ENCODE measurements at regions not wholly inside any gene's neighbourhood (a gene's known extent, or its start where the extent isn't known, plus 50 kb on each side); places are given as distances from the start of the nearest gene placed in this dataset.

- no peak for DNase-seq
Measured at GRCh38 chr5:7315118-7315517, 80.8 kb upstream of the ADCY2 start.

GRCh38 chr5:7317751-7318150 lies 78.2 kb upstream of the ADCY2 start:
- no peak for DNase-seq

DNA sequence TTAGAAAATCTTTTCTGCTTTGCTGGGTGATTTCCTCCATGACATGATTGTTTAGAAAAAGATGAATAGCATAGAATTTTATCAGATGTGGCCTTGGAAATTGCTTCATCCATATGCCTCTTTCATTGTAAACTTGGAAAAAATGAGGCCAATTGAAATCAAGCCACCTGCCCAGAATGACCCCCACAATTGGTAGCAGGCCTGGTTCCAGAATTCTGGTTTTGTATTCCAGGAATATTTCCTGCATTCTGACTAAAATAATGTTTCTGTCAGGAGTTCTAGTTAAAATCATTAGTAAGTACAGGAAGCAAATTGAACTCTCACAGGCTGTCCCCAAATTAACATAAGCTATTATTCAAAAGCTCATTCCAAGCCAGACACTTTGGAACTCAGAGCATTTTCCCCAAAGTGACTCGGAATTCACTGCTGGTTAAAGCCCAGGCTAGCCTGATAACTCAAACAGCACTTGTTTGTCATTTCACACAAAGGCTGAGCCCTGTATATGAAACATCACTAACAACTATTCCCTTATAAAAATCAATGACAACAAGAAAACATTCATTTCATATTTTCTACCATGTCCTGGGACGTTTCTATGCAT lies 75.1 kb upstream of the ADCY2 start:
- no peak for DNase-seq

DNA sequence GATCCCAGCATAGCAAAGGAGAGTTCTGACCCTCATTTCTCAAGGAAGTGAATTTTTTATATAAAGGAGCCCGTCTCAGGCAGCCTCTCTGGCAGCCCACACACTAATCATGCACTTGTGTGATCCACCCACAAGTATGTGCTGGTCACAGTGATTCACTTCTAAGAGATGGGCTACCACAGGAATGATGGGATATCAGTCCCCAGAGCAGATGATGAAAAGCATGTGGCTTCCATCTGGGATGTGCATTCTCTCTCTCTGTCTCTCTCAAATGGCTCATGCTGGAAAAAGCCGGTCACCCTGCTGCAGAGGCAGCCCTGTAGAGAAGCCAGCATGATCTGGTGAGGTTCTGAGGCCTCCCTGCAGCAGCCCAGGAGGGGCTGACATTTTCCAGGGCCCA lies 74.2 kb upstream of the ADCY2 start:
- no peak for DNase-seq

DNA sequence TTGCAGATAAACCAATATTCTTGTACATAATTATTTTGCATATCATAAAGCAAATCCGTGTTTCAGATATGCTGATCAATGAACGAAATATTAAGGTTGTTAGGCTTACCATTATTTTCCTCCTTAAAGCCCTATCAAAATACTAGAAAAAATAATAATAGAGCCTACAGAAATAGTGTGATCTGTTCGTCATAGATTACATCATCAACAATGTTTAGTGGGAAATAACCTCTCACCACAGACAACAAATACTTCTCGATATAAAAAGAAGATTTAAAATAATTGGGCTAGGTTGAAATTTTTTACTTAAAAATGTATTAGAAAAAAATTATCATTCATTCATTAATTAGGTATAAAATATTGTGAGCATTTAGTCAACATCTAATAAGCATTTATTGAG lies 71.0 kb upstream of the ADCY2 start:
- DNase-seq, result no peak

- DNase-seq, result no peak
Measured at GRCh38 chr5:7325975-7326913, 69.7 kb upstream of the ADCY2 start.

DNA sequence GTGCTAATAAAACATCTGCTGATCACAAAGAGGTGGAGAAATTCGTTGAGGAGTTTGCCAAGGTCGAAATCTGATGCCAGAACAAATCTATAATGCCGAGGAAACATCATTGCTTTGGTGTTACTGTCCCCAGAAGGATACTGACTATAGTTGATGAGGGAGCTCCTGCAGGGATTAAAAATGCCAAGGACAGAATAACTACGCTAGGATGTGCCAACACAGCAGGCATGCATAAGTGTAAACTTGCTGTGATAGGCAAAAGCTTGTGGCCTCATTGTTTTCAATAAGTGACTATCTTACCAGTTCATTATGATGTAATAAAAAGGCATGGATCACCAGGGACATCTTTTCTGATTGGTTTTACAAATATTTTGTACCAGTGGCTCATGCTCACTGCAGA lies 66.8 kb upstream of the ADCY2 start:
- DNase-seq, result no peak

DNA sequence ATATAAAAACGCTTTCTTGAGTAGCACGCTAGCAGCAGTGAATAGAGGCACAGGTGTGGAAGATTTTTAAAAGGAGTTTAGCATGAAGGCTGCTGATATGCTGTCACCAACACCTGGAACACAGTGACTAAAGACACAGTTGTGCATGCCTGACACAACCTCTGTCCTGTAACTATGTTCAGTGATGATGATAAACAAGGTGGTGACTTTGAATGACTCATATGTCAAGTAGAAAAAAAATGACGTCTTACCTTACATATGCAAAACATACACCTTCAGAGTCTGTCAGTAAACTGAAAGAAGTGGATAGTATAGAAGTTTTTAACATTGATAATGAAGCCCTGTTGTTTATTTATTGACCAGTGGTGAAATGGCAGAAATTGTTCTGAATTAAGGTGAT lies 66.2 kb upstream of the ADCY2 start:
- no peak for DNase-seq

- no peak for DNase-seq
Measured at GRCh38 chr5:7330256-7330655, 65.7 kb upstream of the ADCY2 start.

- DNase-seq, result no peak
Measured at GRCh38 chr5:7331131-7331530, 64.8 kb upstream of the ADCY2 start.
